GM12865 (cell line): ENCODE measurements at regions not wholly inside any gene's neighbourhood (a gene's known extent, or its start where the extent isn't known, plus 50 kb on each side); places are given as distances from the start of the nearest gene placed in this dataset.

Experiments
- DNase-seq: peaks from one replicate; pipeline ENCODE4 v3.0.0; 2010; ENCODE audit warnings: low read depth
- H3K4me3 ChIP-seq: 2 replicates; pipeline ENCODE4 v1.5.1; 2011; ENCODE audit warnings: mild to moderate bottlenecking, low read depth, low read length, control low read depth
- CTCF ChIP-seq: IDR thresholded peaks from 2 replicates; pipeline ENCODE4 v1.5.1; 2011; ENCODE audit warnings: low read length, control low read depth, low read depth, inconsistent platforms; ENCODE audit not compliant: insufficient read depth; ENCODE audit errors: missing control alignments

- DNase-seq, result no peak
- no peak for TF ChIP-seq CTCF
Observed at GRCh38 chr13:26456650-26457049, 100.8 kb upstream of the WASF3 start.

GRCh38 chr13:26457212-26457611 is 100.3 kb upstream of the WASF3 start:
- H3K4me3 ChIP-seq, result no peak overlapping the region
- TF ChIP-seq CTCF, result no peak
- no peak for DNase-seq

More at GRCh38 chr13:26456650-26457049, 100.8 kb upstream of the WASF3 start:
- H3K4me3 ChIP-seq, result no peak overlapping the region

- H3K4me3 ChIP-seq, result no peak overlapping the region
- TF ChIP-seq CTCF, result no peak
- DNase-seq, result no peak
Observed at GRCh38 chr13:26458196-26458749, 99.2 kb upstream of the WASF3 start.

GRCh38 chr13:26459276-26460131 is 98.0 kb upstream of the WASF3 start:
- no peak for DNase-seq
- no peak for TF ChIP-seq CTCF
- H3K4me3 ChIP-seq, result no peak overlapping the region

GRCh38 chr13:26460648-26461047 is 96.8 kb upstream of the WASF3 start:
- no peak overlapping the region for H3K4me3 ChIP-seq
- DNase-seq, result no peak
- TF ChIP-seq CTCF, result no peak

GRCh38 chr13:26463296-26463695 is 94.2 kb upstream of the WASF3 start:
- no peak for TF ChIP-seq CTCF
- no peak overlapping the region for H3K4me3 ChIP-seq
- DNase-seq, result no peak
